Mucosa of rectum (tissue), 2 donors: ENCODE measurements at regions not wholly inside any gene's neighbourhood (a gene's known extent, or its start where the extent isn't known, plus 50 kb on each side); places are given as distances from the start of the nearest gene placed in this dataset.

Experiments used
- H3K27ac ChIP-seq, 2 donors: one replicate each; pipeline ENCODE4 v1.7.0; 2013; ENCODE audit warnings: inconsistent platforms in 2 of 2, low read depth in 2 of 2, low read length in 2 of 2
- H3K27me3 ChIP-seq, 2 donors: one replicate each; pipeline ENCODE4 v1.7.0; 2013; ENCODE audit warnings: low read length in 2 of 2; ENCODE audit not compliant: control insufficient read depth in 2 of 2, insufficient read depth in 2 of 2
- H3K36me3 ChIP-seq, 2 donors: one replicate each; pipeline ENCODE4 v1.7.0; 2013; ENCODE audit warnings: low read length in 2 of 2; ENCODE audit not compliant: control insufficient read depth in 2 of 2, insufficient read depth in 2 of 2
- H3K4me1 ChIP-seq, 2 donors: one replicate each; pipeline ENCODE4 v1.7.0; 2013; ENCODE audit warnings: low read length in 2 of 2, mild to moderate bottlenecking in 1 of 2; ENCODE audit not compliant: control insufficient read depth in 2 of 2, insufficient read depth in 2 of 2
- H3K4me3 ChIP-seq, 2 donors: one replicate each; pipeline ENCODE4 v1.7.0; 2013; ENCODE audit warnings: low read length in 2 of 2
- H3K9ac ChIP-seq, 2 donors: one replicate each; pipeline ENCODE4 v1.7.0; 2013; ENCODE audit warnings: low read length in 2 of 2, low read depth in 1 of 2, mild to moderate bottlenecking in 1 of 2
- H3K9me3 ChIP-seq, 2 donors: one replicate each; pipeline ENCODE4 v1.7.0; 2013; ENCODE audit warnings: low read length in 2 of 2; ENCODE audit not compliant: control insufficient read depth in 2 of 2
- donor health status: healthy.
- donor health status: Normal muscosa, but diverticular disease.

DNA sequence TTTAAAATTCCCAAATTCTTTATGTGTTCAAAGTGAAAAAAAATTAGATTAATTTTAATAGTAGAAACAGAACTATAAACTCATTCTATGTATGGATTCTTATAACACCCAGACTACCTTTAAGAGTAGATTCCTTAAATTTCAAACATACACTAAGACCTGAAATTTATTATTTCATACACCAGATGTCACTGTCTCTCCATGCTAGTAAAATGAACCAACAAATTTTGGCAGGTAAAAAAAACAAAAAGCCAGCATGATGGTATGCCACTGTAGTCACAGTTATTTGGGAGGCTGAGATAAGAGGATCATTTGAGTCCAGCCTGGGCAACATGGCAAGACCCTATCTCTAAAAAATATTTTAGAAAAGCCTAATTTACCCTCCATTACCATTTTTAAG is 461.3 kb upstream of the NAALADL2 start:
- Histone ChIP-seq H3K36me3 (no peaks in the 10 kb centered on the region), H3K9me3 (no peaks in the 10 kb centered on the region), H3K9ac (no peak overlapping the region), H3K27me3 (no peaks in the 10 kb centered on the region), H3K4me1 (no peaks in the 10 kb centered on the region), H3K4me3 (no peak overlapping the region), H3K27ac (no peak overlapping the region)

DNA sequence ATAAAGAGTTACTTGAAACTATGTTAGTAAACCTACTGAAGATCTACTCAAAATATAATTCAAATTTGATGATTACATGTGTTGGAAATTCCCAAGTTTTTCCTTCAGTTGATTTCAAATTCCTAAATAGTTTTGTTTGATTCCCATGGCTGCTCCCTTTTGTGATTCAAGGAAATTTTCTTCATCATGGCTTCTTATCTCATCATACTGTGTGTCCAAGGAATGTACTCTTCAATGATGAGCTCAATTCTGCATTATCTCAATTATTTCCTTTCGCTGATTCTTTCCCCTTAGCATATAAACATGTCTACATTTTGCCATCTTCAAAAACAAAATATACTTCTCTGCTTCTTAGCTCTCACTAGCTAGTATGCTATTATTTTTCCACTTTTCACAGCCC is 460.4 kb upstream of the NAALADL2 start:
- no peak overlapping the region for H3K9ac ChIP-seq
- no peaks in the 10 kb centered on the region for H3K9me3 ChIP-seq
- H3K36me3 ChIP-seq = no peaks in the 10 kb centered on the region
- H3K4me3 ChIP-seq = no peak overlapping the region
- H3K27me3 ChIP-seq = no peaks in the 10 kb centered on the region
- no peak overlapping the region for H3K27ac ChIP-seq
- H3K4me1 ChIP-seq = no peaks in the 10 kb centered on the region

DNA sequence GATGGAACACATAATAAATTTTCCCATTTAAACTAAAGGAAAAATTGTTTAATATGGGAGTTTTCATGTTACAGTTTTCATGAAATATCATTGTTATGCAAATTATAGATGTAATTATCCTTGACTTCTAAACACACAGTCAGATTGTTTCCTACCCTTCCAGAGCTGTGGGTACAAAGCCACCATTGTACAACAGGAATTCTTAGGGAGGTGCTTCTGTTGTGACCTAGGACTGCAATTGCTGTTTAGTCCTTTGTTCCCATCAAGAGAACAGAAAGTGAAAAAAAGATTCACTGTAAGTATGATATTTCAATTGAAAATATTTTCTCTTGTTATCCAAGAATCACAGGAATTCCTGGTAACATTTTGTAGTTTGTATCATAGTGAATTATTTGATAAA is 455.3 kb upstream of the NAALADL2 start:
- no peaks in the 10 kb centered on the region for H3K9me3 ChIP-seq
- no peak overlapping the region for H3K27ac ChIP-seq
- H3K4me3 ChIP-seq = no peak overlapping the region
- no peaks in the 10 kb centered on the region for H3K36me3 ChIP-seq
- no peaks in the 10 kb centered on the region for H3K4me1 ChIP-seq
- no peaks in the 10 kb centered on the region for H3K27me3 ChIP-seq
- no peak overlapping the region for H3K9ac ChIP-seq

DNA sequence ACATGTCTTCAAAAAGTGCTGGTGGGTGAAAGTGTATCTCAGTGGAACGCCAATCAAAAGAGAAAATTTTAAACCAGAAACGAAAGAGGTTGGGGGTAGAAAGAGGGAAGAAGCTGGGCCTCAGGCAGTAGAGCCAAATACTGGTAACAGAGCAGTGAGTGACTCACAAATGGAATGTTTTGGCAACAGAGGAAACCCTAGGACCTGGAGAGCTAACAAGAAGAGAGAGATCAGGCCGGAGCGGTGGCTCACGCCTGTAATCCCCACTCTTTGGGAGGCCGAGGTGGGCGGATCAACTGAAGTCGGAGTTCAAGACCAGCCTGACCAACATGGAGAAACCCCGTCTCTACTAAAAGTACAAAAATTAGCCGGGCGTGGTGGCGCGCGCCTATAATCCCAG is 450.8 kb upstream of the NAALADL2 start:
- Histone ChIP-seq H3K4me3 (no peak overlapping the region), H3K9me3 (no peaks in the 10 kb centered on the region), H3K9ac (no peak overlapping the region), H3K36me3 (no peaks in the 10 kb centered on the region), H3K27ac (no peak overlapping the region), H3K4me1 (no peaks in the 10 kb centered on the region), H3K27me3 (no peaks in the 10 kb centered on the region)

GRCh38 chr3:174409086-174409743 is 449.9 kb upstream of the NAALADL2 start:
- Histone ChIP-seq H3K4me1 (no peaks in the 10 kb centered on the region), H3K27me3 (no peaks in the 10 kb centered on the region), H3K27ac (no peak overlapping the region)

GRCh38 chr3:174413062-174413912 is 445.8 kb upstream of the NAALADL2 start:
- Histone ChIP-seq H3K27ac (no peak overlapping the region), H3K4me1 (no peaks in the 10 kb centered on the region), H3K9ac (no peak overlapping the region), H3K27me3 (no peaks in the 10 kb centered on the region), H3K36me3 (no peaks in the 10 kb centered on the region), H3K9me3 (no peaks in the 10 kb centered on the region), H3K4me3 (no peak overlapping the region)

More at GRCh38 chr3:174409086-174409743, 449.9 kb upstream of the NAALADL2 start:
- Histone ChIP-seq H3K9me3 (no peaks in the 10 kb centered on the region), H3K36me3 (no peaks in the 10 kb centered on the region), H3K9ac (no peak overlapping the region), H3K4me3 (no peak overlapping the region)

DNA sequence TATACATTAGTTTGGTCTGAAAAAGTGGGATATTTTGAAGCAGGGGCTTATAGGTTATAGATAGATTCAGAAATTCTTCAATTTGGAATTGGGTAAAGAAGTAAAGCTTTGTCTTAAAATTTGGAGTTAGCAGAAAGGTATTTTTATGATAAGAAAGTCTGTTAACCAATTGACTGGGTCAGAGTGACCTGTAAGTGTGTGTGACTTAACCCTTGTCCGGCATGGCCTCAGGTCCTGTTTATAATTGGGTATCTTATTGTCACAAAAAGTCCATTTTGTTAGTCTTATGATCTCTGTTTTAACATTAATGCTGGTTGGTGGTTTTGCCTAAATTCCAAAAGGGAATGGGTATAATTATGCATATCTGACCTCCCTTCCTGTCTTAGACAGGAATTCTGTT is 444.2 kb upstream of the NAALADL2 start:
- H3K36me3 ChIP-seq = no peaks in the 10 kb centered on the region
- no peak overlapping the region for H3K27ac ChIP-seq
- no peak overlapping the region for H3K9ac ChIP-seq
- no peaks in the 10 kb centered on the region for H3K27me3 ChIP-seq
- no peaks in the 10 kb centered on the region for H3K4me1 ChIP-seq
- no peaks in the 10 kb centered on the region for H3K9me3 ChIP-seq
- H3K4me3 ChIP-seq = no peak overlapping the region

- H3K4me1 ChIP-seq = no peaks in the 10 kb centered on the region
- H3K27me3 ChIP-seq = no peaks in the 10 kb centered on the region
- no peak overlapping the region for H3K9ac ChIP-seq
- H3K36me3 ChIP-seq = no peaks in the 10 kb centered on the region
- H3K9me3 ChIP-seq = no peaks in the 10 kb centered on the region
- H3K27ac ChIP-seq = no peak overlapping the region
- no peak overlapping the region for H3K4me3 ChIP-seq
These were observed 441.6 kb upstream of the NAALADL2 start for GRCh38 chr3:174417573-174417972.

GRCh38 chr3:174419216-174419615 is 439.9 kb upstream of the NAALADL2 start:
- Histone ChIP-seq H3K9me3 (no peaks in the 10 kb centered on the region), H3K4me3 (no peak overlapping the region), H3K4me1 (no peaks in the 10 kb centered on the region), H3K27ac (no peak overlapping the region), H3K9ac (no peak overlapping the region), H3K27me3 (no peaks in the 10 kb centered on the region), H3K36me3 (no peaks in the 10 kb centered on the region)

DNA sequence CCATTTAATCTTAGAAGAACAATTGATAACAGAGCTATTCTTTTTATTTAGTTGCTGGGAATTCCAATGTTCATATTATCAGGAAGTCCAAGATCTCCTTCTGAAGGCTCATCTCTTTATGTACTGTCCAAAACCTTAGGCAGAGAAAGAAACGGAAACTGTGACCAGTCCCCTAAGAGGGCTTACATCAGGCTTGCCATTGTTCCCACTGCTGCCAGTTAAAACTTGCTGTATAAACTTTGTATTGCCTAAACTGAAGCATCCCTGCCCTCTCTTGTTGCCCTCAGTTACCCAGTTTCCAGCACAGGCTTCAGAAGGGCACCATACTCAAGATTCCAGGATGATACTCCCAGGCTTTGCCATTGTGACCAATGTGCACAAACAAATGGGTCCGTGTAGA is 435.2 kb upstream of the NAALADL2 start:
- H3K9ac ChIP-seq = no peak overlapping the region
- H3K36me3 ChIP-seq = no peaks in the 10 kb centered on the region
- no peaks in the 10 kb centered on the region for H3K27me3 ChIP-seq
- no peaks in the 10 kb centered on the region for H3K4me1 ChIP-seq
- H3K27ac ChIP-seq = no peak overlapping the region
- no peak overlapping the region for H3K4me3 ChIP-seq
- H3K9me3 ChIP-seq = no peaks in the 10 kb centered on the region
